H9 (cell line): ENCODE measurements at regions not wholly inside any gene's neighbourhood (a gene's known extent, or its start where the extent isn't known, plus 50 kb on each side); places are given as distances from the start of the nearest gene placed in this dataset.

ENCODE experiments used
- DNase-seq: peaks from one replicate; pipeline ENCODE4 v3.0.0-alpha.2; 2017
- H2AFZ ChIP-seq: one replicate; pipeline ENCODE4 v1.6.1; 2013; ENCODE audit warnings: mild to moderate bottlenecking, low read length, control low read depth, moderate library complexity
- H2AK5ac ChIP-seq: 2 replicates; pipeline ENCODE4 v1.6.1; 2013; ENCODE audit warnings: low read length, control low read depth, mixed read lengths; ENCODE audit not compliant: insufficient read length
- H2BK120ac ChIP-seq: one replicate; pipeline ENCODE4 v1.6.1; 2013; ENCODE audit warnings: low read depth, mild to moderate bottlenecking, low read length, control low read depth, inconsistent platforms; ENCODE audit not compliant: poor library complexity, severe bottlenecking
- H2BK12ac ChIP-seq: 2 replicates; pipeline ENCODE4 v1.6.1; 2013; ENCODE audit warnings: low read length, control low read depth, mixed read lengths, low read depth; ENCODE audit not compliant: insufficient read length
- H2BK15ac ChIP-seq: 2 replicates; pipeline ENCODE4 v1.6.1; 2013; ENCODE audit warnings: low read depth, low read length, control low read depth
- H2BK20ac ChIP-seq: one replicate; pipeline ENCODE4 v1.6.1; 2013; ENCODE audit warnings: low read depth, mild to moderate bottlenecking, low read length, control low read depth, inconsistent platforms; ENCODE audit not compliant: poor library complexity, severe bottlenecking
- H2BK5ac ChIP-seq: 2 replicates; pipeline ENCODE4 v1.6.1; 2013; ENCODE audit warnings: low read length, control low read depth, mixed read lengths; ENCODE audit not compliant: insufficient read length
- H3K14ac ChIP-seq: 2 replicates; pipeline ENCODE4 v1.6.1; 2013; ENCODE audit warnings: low read length, control low read depth; ENCODE audit not compliant: insufficient read depth
- H3K18ac ChIP-seq: 2 replicates; pipeline ENCODE4 v1.6.1; 2013; ENCODE audit warnings: low read depth, mild to moderate bottlenecking, mixed read lengths, low read length, control low read depth; ENCODE audit not compliant: insufficient read length
- H3K23ac ChIP-seq: 2 replicates; pipeline ENCODE4 v1.6.1; 2013; ENCODE audit warnings: low read length, control low read depth, mixed read lengths, low read depth; ENCODE audit not compliant: insufficient read length
- H3K23me2 ChIP-seq: 2 replicates; pipeline ENCODE4 v1.6.1; 2013; ENCODE audit warnings: low read depth, mild to moderate bottlenecking, mixed read lengths, low read length, control low read depth; ENCODE audit not compliant: insufficient read length, poor library complexity, severe bottlenecking
- H3K27ac ChIP-seq: 2 replicates; pipeline ENCODE4 v1.5.1; 2013; ENCODE audit warnings: low read length, control low read depth, mixed read lengths, low read depth; ENCODE audit not compliant: insufficient read length
- H3K27me3 ChIP-seq: 2 replicates; pipeline ENCODE4 v1.6.1; 2013; ENCODE audit warnings: low read length, control low read depth, inconsistent platforms; ENCODE audit not compliant: insufficient read depth
- H3K4ac ChIP-seq: 2 replicates; pipeline ENCODE4 v1.6.1; 2013; ENCODE audit warnings: low read depth, mild to moderate bottlenecking, control low read depth, inconsistent platforms, low read length, moderate library complexity
- H3K4me1 ChIP-seq: 2 replicates; pipeline ENCODE4 v1.6.1; 2013; ENCODE audit warnings: low read length, control low read depth, inconsistent platforms; ENCODE audit not compliant: insufficient read depth
- H3K4me2 ChIP-seq: 2 replicates; pipeline ENCODE4 v1.6.1; 2013; ENCODE audit warnings: low read length, control low read depth, mixed read lengths; ENCODE audit not compliant: insufficient read length, insufficient read depth
- H3K56ac ChIP-seq: 2 replicates; pipeline ENCODE4 v1.6.1; 2013; ENCODE audit warnings: low read depth, mild to moderate bottlenecking, mixed read lengths, low read length, control low read depth; ENCODE audit not compliant: insufficient read length
- H3K79me1 ChIP-seq: 2 replicates; pipeline ENCODE4 v1.6.1; 2013; ENCODE audit warnings: low read depth, mild to moderate bottlenecking, moderate library complexity, low read length, control low read depth, inconsistent platforms; ENCODE audit not compliant: insufficient read depth, poor library complexity, severe bottlenecking
- H3K79me2 ChIP-seq: 2 replicates; pipeline ENCODE4 v1.6.1; 2013; ENCODE audit warnings: low read length, control low read depth, inconsistent platforms; ENCODE audit not compliant: insufficient read depth
- H3K9ac ChIP-seq: 2 replicates; pipeline ENCODE4 v1.6.1; 2013; ENCODE audit warnings: low read length, control low read depth, mixed read lengths; ENCODE audit not compliant: insufficient read length; ENCODE audit errors: extremely low read depth
- H3K9me3 ChIP-seq: one replicate; pipeline ENCODE4 v1.6.1; 2013; ENCODE audit warnings: low read depth, low read length, inconsistent platforms; ENCODE audit not compliant: control insufficient read depth
- H3T11ph ChIP-seq: one replicate; pipeline ENCODE4 v1.6.1; 2013; ENCODE audit warnings: mild to moderate bottlenecking, low read length, control low read depth, inconsistent platforms
- H4K20me1 ChIP-seq: one replicate; pipeline ENCODE4 v1.6.1; 2013; ENCODE audit not compliant: control insufficient read depth, insufficient read length, insufficient read depth
- H4K5ac ChIP-seq: 2 replicates; pipeline ENCODE4 v1.6.1; 2013; ENCODE audit warnings: low read depth, mild to moderate bottlenecking, mixed read lengths, low read length, control low read depth; ENCODE audit not compliant: insufficient read length
- H4K8ac ChIP-seq: replicated peaks from 2 replicates; pipeline ENCODE4 v1.6.1; 2013; ENCODE audit warnings: low read length, control low read depth, mixed read lengths, low read depth; ENCODE audit not compliant: insufficient read length
- H4K91ac ChIP-seq: 2 replicates; pipeline ENCODE4 v1.6.1; 2013; ENCODE audit warnings: low read depth, mild to moderate bottlenecking, moderate library complexity, mixed read lengths, low read length, control low read depth; ENCODE audit not compliant: insufficient read length
- H3K27ac Mint-ChIP-seq, 3 experiments: 2 replicates in 2 of 3; 3 replicates in 1 of 3; pipeline ENCODE4 v1.8.0; 2020 to 2021; ENCODE audit warnings: mixed read lengths in 3 of 3, mild to moderate bottlenecking in 1 of 3, moderate library complexity in 1 of 3
- H3K27me3 Mint-ChIP-seq: 2 replicates; pipeline ENCODE4 v1.8.0; 2021; ENCODE audit warnings: low read depth, mild to moderate bottlenecking, moderate library complexity, mixed read lengths
- H3K36me3 Mint-ChIP-seq, 3 experiments: 2 replicates in 2 of 3; 3 replicates in 1 of 3; pipeline ENCODE4 v1.8.0; 2020 to 2021; ENCODE audit warnings: low read depth in 3 of 3, mixed read lengths in 3 of 3; ENCODE audit not compliant: insufficient read depth in 1 of 3
- H3K4me1 Mint-ChIP-seq, 2 experiments: 2 replicates each; pipeline ENCODE4 v1.8.0; 2020; ENCODE audit warnings: mixed read lengths in 2 of 2
- H3K4me3 Mint-ChIP-seq, 2 experiments: 2 replicates in 1 of 2; 3 replicates in 1 of 2; pipeline ENCODE4 v1.8.0; 2020 to 2021; ENCODE audit warnings: mild to moderate bottlenecking in 2 of 2, mixed read lengths in 2 of 2, moderate library complexity in 1 of 2
- H3K9me3 Mint-ChIP-seq, 2 experiments: 2 replicates in 1 of 2; 3 replicates in 1 of 2; pipeline ENCODE4 v1.8.0; 2020; ENCODE audit warnings: mild to moderate bottlenecking in 2 of 2, mixed read lengths in 2 of 2, moderate library complexity in 1 of 2
- WGBS: extraction: QIAGEN DNeasy Blood & Tissue Kit; methylation state at CpG from one replicate; pipeline ENCODE4 v1.1.7; 2013; ENCODE audit warnings: missing lambda C conversion rate, low lambda C conversion rate, mixed read lengths; ENCODE audit not compliant: insufficient read length; ENCODE audit errors: extremely low coverage; 5-methylcytosine and 5-hydroxymethylcytosine counted together
- TF ChIP-seq, protein P1 (sequence below): fragments of 200-600 bp; sonication (generic); conservative IDR thresholded peaks from 3 replicates; pipeline ENCODE4 v1.8.0; 2021; ENCODE audit warnings: antibody characterized with exemption, mild to moderate bottlenecking

DNA sequence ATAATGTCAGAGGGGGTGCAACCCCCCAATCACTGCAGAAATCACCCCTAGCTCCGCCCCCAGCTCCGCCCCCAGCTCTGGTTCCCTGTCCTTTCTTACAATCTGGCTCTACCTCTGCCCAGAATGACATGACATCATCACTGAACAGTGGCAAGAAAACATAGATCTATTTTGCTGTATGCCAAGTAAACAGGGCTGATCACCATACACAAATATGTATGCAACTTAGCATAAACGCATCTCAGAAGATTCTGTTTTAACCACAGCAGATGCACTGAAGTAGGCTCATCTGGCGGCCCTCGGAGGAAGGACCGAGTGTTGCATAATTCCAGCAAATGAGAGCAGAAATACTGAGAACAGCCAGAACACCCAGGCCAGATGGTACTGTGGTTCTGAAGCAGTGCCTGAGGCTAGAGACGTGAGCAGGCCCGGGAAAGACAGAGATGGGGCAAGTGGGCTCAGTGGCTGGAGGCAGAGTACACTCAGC, 293.3 kb upstream of the KLF14 start:
- Histone ChIP-seq H3K18ac (peak overlapping the region; percentile 86), H3K79me2 (no peaks in the 10 kb centered on the region), H2AFZ (no peak overlapping the region), H4K5ac (no peak overlapping the region), H3K23ac (no peak overlapping the region), H3K79me1 (peaks cover 2% of the 10 kb centered on the region), H4K91ac (no peak overlapping the region), H2BK5ac (no peak overlapping the region), H2AK5ac (no peak overlapping the region), H2BK15ac (no peak overlapping the region), H3K4ac (no peak overlapping the region), H3K4me1 (peaks cover 2% of the 10 kb centered on the region; the same call in 1 of the 2 replicates), H3K14ac (no peak overlapping the region; the same call in 1 of the 2 replicates), H3T11ph (no peak overlapping the region), H4K20me1 (no peaks in the 10 kb centered on the region), H3K27ac (no peak overlapping the region), H2BK20ac (no peak overlapping the region), H2BK120ac (no peak overlapping the region), H4K8ac (no peak overlapping the region), H3K23me2 (no peaks in the 10 kb centered on the region), H3K27me3 (no peaks in the 10 kb centered on the region), H3K4me2 (no peak overlapping the region), H3K9ac (no peak overlapping the region), H3K56ac (no peak overlapping the region), H2BK12ac (no peak overlapping the region), H3K9me3 (no peaks in the 10 kb centered on the region)
- Mint-ChIP-seq H3K9me3 (no peaks in the 10 kb centered on the region), H3K36me3 (peaks cover 0 to 4% (median 1%) of the 10 kb centered on the region in 3 experiments; a peak in 1 of 7 replicates), H3K27ac (peak overlapping the region in 2 of 3 experiments; percentile 27 to 56; a peak in 2 of 7 replicates), H3K4me3 (no peak overlapping the region), H3K4me1 (peaks cover 4 to 8% of the 10 kb centered on the region in 2 experiments; a peak in 3 of 4 replicates), H3K27me3 (no peaks in the 10 kb centered on the region)
- no CpG with 5 or more reads among the region's 8 CpGs for WGBS
- TF ChIP-seq, protein P1, sequence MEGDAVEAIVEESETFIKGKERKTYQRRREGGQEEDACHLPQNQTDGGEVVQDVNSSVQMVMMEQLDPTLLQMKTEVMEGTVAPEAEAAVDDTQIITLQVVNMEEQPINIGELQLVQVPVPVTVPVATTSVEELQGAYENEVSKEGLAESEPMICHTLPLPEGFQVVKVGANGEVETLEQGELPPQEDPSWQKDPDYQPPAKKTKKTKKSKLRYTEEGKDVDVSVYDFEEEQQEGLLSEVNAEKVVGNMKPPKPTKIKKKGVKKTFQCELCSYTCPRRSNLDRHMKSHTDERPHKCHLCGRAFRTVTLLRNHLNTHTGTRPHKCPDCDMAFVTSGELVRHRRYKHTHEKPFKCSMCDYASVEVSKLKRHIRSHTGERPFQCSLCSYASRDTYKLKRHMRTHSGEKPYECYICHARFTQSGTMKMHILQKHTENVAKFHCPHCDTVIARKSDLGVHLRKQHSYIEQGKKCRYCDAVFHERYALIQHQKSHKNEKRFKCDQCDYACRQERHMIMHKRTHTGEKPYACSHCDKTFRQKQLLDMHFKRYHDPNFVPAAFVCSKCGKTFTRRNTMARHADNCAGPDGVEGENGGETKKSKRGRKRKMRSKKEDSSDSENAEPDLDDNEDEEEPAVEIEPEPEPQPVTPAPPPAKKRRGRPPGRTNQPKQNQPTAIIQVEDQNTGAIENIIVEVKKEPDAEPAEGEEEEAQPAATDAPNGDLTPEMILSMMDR: no peak
- no peak for DNase-seq
